H9 (cell line): ENCODE measurements at regions not wholly inside any gene's neighbourhood (a gene's known extent, or its start where the extent isn't known, plus 50 kb on each side); places are given as distances from the start of the nearest gene placed in this dataset.
"Not testable (repeated sequence)": the region's sequence is repeated elsewhere in the genome, so short reads cannot be mapped to it uniquely, and the experiment has no call there.

ENCODE experiments used
- DNase-seq: peaks from one replicate; pipeline ENCODE4 v3.0.0-alpha.2; 2017
- H2AFZ ChIP-seq: one replicate; pipeline ENCODE4 v1.6.1; 2013; ENCODE audit warnings: mild to moderate bottlenecking, low read length, control low read depth, moderate library complexity
- H2AK5ac ChIP-seq: 2 replicates; pipeline ENCODE4 v1.6.1; 2013; ENCODE audit warnings: low read length, control low read depth, mixed read lengths; ENCODE audit not compliant: insufficient read length
- H2BK120ac ChIP-seq: one replicate; pipeline ENCODE4 v1.6.1; 2013; ENCODE audit warnings: low read depth, mild to moderate bottlenecking, low read length, control low read depth, inconsistent platforms; ENCODE audit not compliant: poor library complexity, severe bottlenecking
- H2BK12ac ChIP-seq: 2 replicates; pipeline ENCODE4 v1.6.1; 2013; ENCODE audit warnings: low read length, control low read depth, mixed read lengths, low read depth; ENCODE audit not compliant: insufficient read length
- H2BK15ac ChIP-seq: 2 replicates; pipeline ENCODE4 v1.6.1; 2013; ENCODE audit warnings: low read depth, low read length, control low read depth
- H2BK20ac ChIP-seq: one replicate; pipeline ENCODE4 v1.6.1; 2013; ENCODE audit warnings: low read depth, mild to moderate bottlenecking, low read length, control low read depth, inconsistent platforms; ENCODE audit not compliant: poor library complexity, severe bottlenecking
- H2BK5ac ChIP-seq: 2 replicates; pipeline ENCODE4 v1.6.1; 2013; ENCODE audit warnings: low read length, control low read depth, mixed read lengths; ENCODE audit not compliant: insufficient read length
- H3K14ac ChIP-seq: 2 replicates; pipeline ENCODE4 v1.6.1; 2013; ENCODE audit warnings: low read length, control low read depth; ENCODE audit not compliant: insufficient read depth
- H3K18ac ChIP-seq: 2 replicates; pipeline ENCODE4 v1.6.1; 2013; ENCODE audit warnings: low read depth, mild to moderate bottlenecking, mixed read lengths, low read length, control low read depth; ENCODE audit not compliant: insufficient read length
- H3K23ac ChIP-seq: 2 replicates; pipeline ENCODE4 v1.6.1; 2013; ENCODE audit warnings: low read length, control low read depth, mixed read lengths, low read depth; ENCODE audit not compliant: insufficient read length
- H3K23me2 ChIP-seq: 2 replicates; pipeline ENCODE4 v1.6.1; 2013; ENCODE audit warnings: low read depth, mild to moderate bottlenecking, mixed read lengths, low read length, control low read depth; ENCODE audit not compliant: insufficient read length, poor library complexity, severe bottlenecking
- H3K27ac ChIP-seq: 2 replicates; pipeline ENCODE4 v1.5.1; 2013; ENCODE audit warnings: low read length, control low read depth, mixed read lengths, low read depth; ENCODE audit not compliant: insufficient read length
- H3K27me3 ChIP-seq: 2 replicates; pipeline ENCODE4 v1.6.1; 2013; ENCODE audit warnings: low read length, control low read depth, inconsistent platforms; ENCODE audit not compliant: insufficient read depth
- H3K4ac ChIP-seq: 2 replicates; pipeline ENCODE4 v1.6.1; 2013; ENCODE audit warnings: low read depth, mild to moderate bottlenecking, control low read depth, inconsistent platforms, low read length, moderate library complexity
- H3K4me1 ChIP-seq: 2 replicates; pipeline ENCODE4 v1.6.1; 2013; ENCODE audit warnings: low read length, control low read depth, inconsistent platforms; ENCODE audit not compliant: insufficient read depth
- H3K4me2 ChIP-seq: 2 replicates; pipeline ENCODE4 v1.6.1; 2013; ENCODE audit warnings: low read length, control low read depth, mixed read lengths; ENCODE audit not compliant: insufficient read length, insufficient read depth
- H3K56ac ChIP-seq: 2 replicates; pipeline ENCODE4 v1.6.1; 2013; ENCODE audit warnings: low read depth, mild to moderate bottlenecking, mixed read lengths, low read length, control low read depth; ENCODE audit not compliant: insufficient read length
- H3K79me1 ChIP-seq: 2 replicates; pipeline ENCODE4 v1.6.1; 2013; ENCODE audit warnings: low read depth, mild to moderate bottlenecking, moderate library complexity, low read length, control low read depth, inconsistent platforms; ENCODE audit not compliant: insufficient read depth, poor library complexity, severe bottlenecking
- H3K79me2 ChIP-seq: 2 replicates; pipeline ENCODE4 v1.6.1; 2013; ENCODE audit warnings: low read length, control low read depth, inconsistent platforms; ENCODE audit not compliant: insufficient read depth
- H3K9ac ChIP-seq: 2 replicates; pipeline ENCODE4 v1.6.1; 2013; ENCODE audit warnings: low read length, control low read depth, mixed read lengths; ENCODE audit not compliant: insufficient read length; ENCODE audit errors: extremely low read depth
- H3K9me3 ChIP-seq: one replicate; pipeline ENCODE4 v1.6.1; 2013; ENCODE audit warnings: low read depth, low read length, inconsistent platforms; ENCODE audit not compliant: control insufficient read depth
- H3T11ph ChIP-seq: one replicate; pipeline ENCODE4 v1.6.1; 2013; ENCODE audit warnings: mild to moderate bottlenecking, low read length, control low read depth, inconsistent platforms
- H4K20me1 ChIP-seq: one replicate; pipeline ENCODE4 v1.6.1; 2013; ENCODE audit not compliant: control insufficient read depth, insufficient read length, insufficient read depth
- H4K5ac ChIP-seq: 2 replicates; pipeline ENCODE4 v1.6.1; 2013; ENCODE audit warnings: low read depth, mild to moderate bottlenecking, mixed read lengths, low read length, control low read depth; ENCODE audit not compliant: insufficient read length
- H4K8ac ChIP-seq: replicated peaks from 2 replicates; pipeline ENCODE4 v1.6.1; 2013; ENCODE audit warnings: low read length, control low read depth, mixed read lengths, low read depth; ENCODE audit not compliant: insufficient read length
- H4K91ac ChIP-seq: 2 replicates; pipeline ENCODE4 v1.6.1; 2013; ENCODE audit warnings: low read depth, mild to moderate bottlenecking, moderate library complexity, mixed read lengths, low read length, control low read depth; ENCODE audit not compliant: insufficient read length
- H3K27ac Mint-ChIP-seq, 3 experiments: 2 replicates in 2 of 3; 3 replicates in 1 of 3; pipeline ENCODE4 v1.8.0; 2020 to 2021; ENCODE audit warnings: mixed read lengths in 3 of 3, mild to moderate bottlenecking in 1 of 3, moderate library complexity in 1 of 3
- H3K27me3 Mint-ChIP-seq: 2 replicates; pipeline ENCODE4 v1.8.0; 2021; ENCODE audit warnings: low read depth, mild to moderate bottlenecking, moderate library complexity, mixed read lengths
- H3K36me3 Mint-ChIP-seq, 3 experiments: 2 replicates in 2 of 3; 3 replicates in 1 of 3; pipeline ENCODE4 v1.8.0; 2020 to 2021; ENCODE audit warnings: low read depth in 3 of 3, mixed read lengths in 3 of 3; ENCODE audit not compliant: insufficient read depth in 1 of 3
- H3K4me1 Mint-ChIP-seq, 2 experiments: 2 replicates each; pipeline ENCODE4 v1.8.0; 2020; ENCODE audit warnings: mixed read lengths in 2 of 2
- H3K4me3 Mint-ChIP-seq, 2 experiments: 2 replicates in 1 of 2; 3 replicates in 1 of 2; pipeline ENCODE4 v1.8.0; 2020 to 2021; ENCODE audit warnings: mild to moderate bottlenecking in 2 of 2, mixed read lengths in 2 of 2, moderate library complexity in 1 of 2
- H3K9me3 Mint-ChIP-seq, 2 experiments: 2 replicates in 1 of 2; 3 replicates in 1 of 2; pipeline ENCODE4 v1.8.0; 2020; ENCODE audit warnings: mild to moderate bottlenecking in 2 of 2, mixed read lengths in 2 of 2, moderate library complexity in 1 of 2
- CTCF ChIP-seq: fragments of 200-600 bp; sonication (generic); conservative IDR thresholded peaks from 3 replicates; pipeline ENCODE4 v1.8.0; 2021; ENCODE audit warnings: antibody characterized with exemption, mild to moderate bottlenecking
- WGBS: extraction: QIAGEN DNeasy Blood & Tissue Kit; methylation state at CpG from one replicate; pipeline ENCODE4 v1.1.7; 2013; ENCODE audit warnings: missing lambda C conversion rate, low lambda C conversion rate, mixed read lengths; ENCODE audit not compliant: insufficient read length; ENCODE audit errors: extremely low coverage; 5-methylcytosine and 5-hydroxymethylcytosine counted together

GRCh38 chr16:29256501-29256981 is 150.0 kb downstream of the NPIPB11 start:
- Mint-ChIP-seq H3K27ac (peak overlapping the region in 1 of 3 experiments; percentile 74; a peak in 2 of 7 replicates), H3K4me1 (peaks cover 5 to 15% of the 10 kb centered on the region in 2 experiments), H3K36me3 (no peaks in the 10 kb centered on the region; a peak in 1 of 7 replicates), H3K4me3 (no peak overlapping the region), H3K9me3 (peaks cover 0 to 6% of the 10 kb centered on the region in 2 experiments; a peak in 1 of 5 replicates), H3K27me3 (no peaks in the 10 kb centered on the region)
- no peaks in the 10 kb centered on the region for H3K23me2 ChIP-seq
- H3K27ac ChIP-seq = no peak overlapping the region
- H4K91ac ChIP-seq = no peak overlapping the region
- no peak overlapping the region for H3T11ph ChIP-seq
- no peaks in the 10 kb centered on the region for H3K79me2 ChIP-seq
- no peak overlapping the region for H2AK5ac ChIP-seq
- H3K9ac ChIP-seq = no peak overlapping the region
- H2BK20ac ChIP-seq = no peak overlapping the region
- no peaks in the 10 kb centered on the region for H3K79me1 ChIP-seq
- H3K14ac ChIP-seq = no peak overlapping the region
- H2BK5ac ChIP-seq = no peak overlapping the region
- no peak overlapping the region for H3K56ac ChIP-seq
- DNase-seq = peak; percentile 47
- no peaks in the 10 kb centered on the region for H3K27me3 ChIP-seq
- TF ChIP-seq CTCF = no peak
- H2BK120ac ChIP-seq = no peak overlapping the region
- no peak overlapping the region for H4K5ac ChIP-seq
- no peak overlapping the region for H3K4ac ChIP-seq
- no peaks in the 10 kb centered on the region for H3K9me3 ChIP-seq
- no peak overlapping the region for H3K18ac ChIP-seq
- no peak overlapping the region for H2AFZ ChIP-seq
- no peak overlapping the region for H2BK12ac ChIP-seq
- no peaks in the 10 kb centered on the region for H4K20me1 ChIP-seq
- no CpG with 5 or more reads among the region's 27 CpGs for WGBS
- H3K23ac ChIP-seq = no peak overlapping the region
- H3K4me2 ChIP-seq = no peak overlapping the region
- no peaks in the 10 kb centered on the region for H3K4me1 ChIP-seq
- no peak overlapping the region for H2BK15ac ChIP-seq
- no peak overlapping the region for H4K8ac ChIP-seq

- H2AFZ ChIP-seq, H3K23ac ChIP-seq, H4K20me1 ChIP-seq, H2AK5ac ChIP-seq, H3K9me3 Mint-ChIP-seq, H3K79me2 ChIP-seq, H3T11ph ChIP-seq, H4K91ac ChIP-seq, H2BK5ac ChIP-seq, H3K14ac ChIP-seq, H3K27ac ChIP-seq, H3K18ac ChIP-seq, H4K5ac ChIP-seq, H3K79me1 ChIP-seq, H3K4me2 ChIP-seq, H3K27me3 ChIP-seq, H4K8ac ChIP-seq, H3K36me3 Mint-ChIP-seq, DNase-seq, H3K23me2 ChIP-seq, H3K27ac Mint-ChIP-seq, H2BK15ac ChIP-seq, H3K9ac ChIP-seq, H2BK20ac ChIP-seq, H2BK120ac ChIP-seq, H3K4me1 ChIP-seq, H3K9me3 ChIP-seq, H3K27me3 Mint-ChIP-seq, H3K4me3 Mint-ChIP-seq, H3K56ac ChIP-seq, H2BK12ac ChIP-seq, H3K4ac ChIP-seq: not testable (repeated sequence)
- H3K4me1 Mint-ChIP-seq = peaks cover 11 to 21% of the 10 kb centered on the region in 2 experiments
- no CpG with 5 or more reads among the region's 6 CpGs for WGBS
Measured at GRCh38 chr16:29255957-29256356, 150.6 kb downstream of the NPIPB11 start.
